PC-9 (cell line): ENCODE measurements at regions not wholly inside any gene's neighbourhood (a gene's known extent, or its start where the extent isn't known, plus 50 kb on each side); places are given as distances from the start of the nearest gene placed in this dataset.

ENCODE experiments used
- BruUV-seq: library from RNA; stranded (reverse); fragments of 400-500 nt; replicated peaks from 2 replicates; lab custom pipeline; 2021; lab: Mats Ljungman, UMichigan
- CTCF ChIA-PET: fragments of 300-600 bp; sonication (Branson Sonifier 250); formaldehyde crosslinking; loops from one replicate; lab custom pipeline; 2022; ENCODE audit warnings: antibody characterized with exemption; lab: Charles Lee
- POLR2A ChIA-PET: fragments of 300-600 bp; sonication (Branson Sonifier 250); formaldehyde crosslinking; loops from one replicate; lab custom pipeline; 2022; ENCODE audit warnings: antibody characterized with exemption; ENCODE audit not compliant: unreplicated experiment; lab: Charles Lee
- DNase-seq, 2 experiments: peaks; one replicate each; pipeline versions ENCODE4 v3.0.0 to v3.0.0-alpha.2; 2015 to 2022; ENCODE audit warnings: mixed read lengths in 1 of 2
- H2AFZ ChIP-seq: fragments of 200-600 bp; sonication (generic); 2 replicates; pipeline ENCODE4 v1.8.1; 2017; ENCODE audit warnings: antibody characterized with exemption
- H3F3A ChIP-seq: fragments of 200-600 bp; sonication (generic); 2 replicates; pipeline ENCODE4 v1.8.1; 2017; ENCODE audit warnings: antibody characterized with exemption, mild to moderate bottlenecking, low read depth; ENCODE audit not compliant: insufficient read depth
- H3K27ac ChIP-seq: fragments of 200-600 bp; sonication (generic); 2 replicates; pipeline ENCODE4 v1.6.1; 2016; ENCODE audit warnings: mixed run types
- H3K27me3 ChIP-seq: fragments of 200-600 bp; sonication (generic); 2 replicates; pipeline ENCODE4 v1.6.1; 2016; ENCODE audit warnings: low read depth, mixed run types; ENCODE audit not compliant: insufficient read depth
- H3K36me3 ChIP-seq: fragments of 200-600 bp; sonication (generic); 2 replicates; pipeline ENCODE4 v1.6.1; 2016; ENCODE audit warnings: low read depth, mixed run types
- H3K4me1 ChIP-seq: fragments of 200-600 bp; sonication (generic); replicated peaks from 2 replicates; pipeline ENCODE4 v1.6.1; 2016; ENCODE audit warnings: mixed run types; ENCODE audit not compliant: insufficient read depth
- H3K4me2 ChIP-seq: fragments of 200-600 bp; sonication (generic); 2 replicates; pipeline ENCODE4 v1.6.1; 2017; ENCODE audit warnings: mixed run types
- H3K4me3 ChIP-seq: fragments of 200-600 bp; sonication (generic); 2 replicates; pipeline ENCODE4 v1.6.1; 2016; ENCODE audit warnings: mixed run types
- H3K79me2 ChIP-seq: fragments of 200-600 bp; sonication (generic); 2 replicates; pipeline ENCODE4 v1.6.1; 2017; ENCODE audit warnings: low read depth, mixed run types
- H3K9me2 ChIP-seq: fragments of 200-600 bp; sonication (generic); 2 replicates; pipeline ENCODE4 v1.8.1; 2017; ENCODE audit warnings: mild to moderate bottlenecking; ENCODE audit not compliant: insufficient read depth
- H3K9me3 ChIP-seq: fragments of 200-600 bp; sonication (generic); 2 replicates; pipeline ENCODE4 v1.8.1; 2016; ENCODE audit warnings: low read depth; ENCODE audit not compliant: insufficient read depth
- H4K20me1 ChIP-seq: fragments of 200-600 bp; sonication (generic); 2 replicates; pipeline ENCODE4 v1.8.1; 2017; ENCODE audit not compliant: insufficient read depth
- EZH2 ChIP-seq: fragments of 200-600 bp; sonication (generic); IDR thresholded peaks from 2 replicates; pipeline ENCODE4 v1.8.0; 2017; ENCODE audit warnings: antibody characterized with exemption, low read depth
- intact Hi-C: fragments of 100-400 bp; cut with micrococcal nuclease; formaldehyde crosslinking; loops from one replicate; pipeline ENCODE4 v1.10.0; 2022; ENCODE audit not compliant: unreplicated experiment
- TF ChIP-seq, protein P1 (sequence below): fragments of 200-600 bp; sonication (generic); conservative IDR thresholded peaks from 2 replicates; pipeline ENCODE4 v1.6.1; 2017; ENCODE audit warnings: mixed run types, antibody characterized with exemption, mild to moderate bottlenecking, moderate library complexity

- Histone ChIP-seq H3K27me3 (no peaks in the 10 kb centered on the region), H3F3A (no peaks in the 10 kb centered on the region), H4K20me1 (no peaks in the 10 kb centered on the region), H3K79me2 (no peaks in the 10 kb centered on the region), H3K9me3 (no peaks in the 10 kb centered on the region), H3K4me3 (no peak overlapping the region), H3K4me1 (no peaks in the 10 kb centered on the region), H3K9me2 (no peaks in the 10 kb centered on the region), H3K27ac (no peak overlapping the region), H2AFZ (no peak overlapping the region), H3K36me3 (no peaks in the 10 kb centered on the region), H3K4me2 (no peak overlapping the region)
- ChIA-PET POLR2A (no interaction called here), CTCF (no interaction called here)
- TF ChIP-seq EZH2 = no peak
- intact Hi-C loops = no loop called here
- BruUV-seq = no TSS peak
- DNase-seq = no peak
These were observed 360.8 kb upstream of the MCTP2 start for GRCh38 chr15:93870583-93870982.

GRCh38 chr15:93866948-93867347, 364.4 kb upstream of the MCTP2 start:
- Histone ChIP-seq H3K27me3 (peaks cover 8% of the 10 kb centered on the region; the same call in 1 of the 2 replicates), H2AFZ (no peak overlapping the region), H3K4me2 (no peak overlapping the region), H3K4me3 (no peak overlapping the region), H3K4me1 (no peaks in the 10 kb centered on the region), H4K20me1 (no peaks in the 10 kb centered on the region), H3K79me2 (no peaks in the 10 kb centered on the region), H3K36me3 (no peaks in the 10 kb centered on the region), H3K27ac (no peak overlapping the region), H3F3A (no peaks in the 10 kb centered on the region), H3K9me2 (no peaks in the 10 kb centered on the region), H3K9me3 (no peaks in the 10 kb centered on the region)
- TF ChIP-seq, protein P1, sequence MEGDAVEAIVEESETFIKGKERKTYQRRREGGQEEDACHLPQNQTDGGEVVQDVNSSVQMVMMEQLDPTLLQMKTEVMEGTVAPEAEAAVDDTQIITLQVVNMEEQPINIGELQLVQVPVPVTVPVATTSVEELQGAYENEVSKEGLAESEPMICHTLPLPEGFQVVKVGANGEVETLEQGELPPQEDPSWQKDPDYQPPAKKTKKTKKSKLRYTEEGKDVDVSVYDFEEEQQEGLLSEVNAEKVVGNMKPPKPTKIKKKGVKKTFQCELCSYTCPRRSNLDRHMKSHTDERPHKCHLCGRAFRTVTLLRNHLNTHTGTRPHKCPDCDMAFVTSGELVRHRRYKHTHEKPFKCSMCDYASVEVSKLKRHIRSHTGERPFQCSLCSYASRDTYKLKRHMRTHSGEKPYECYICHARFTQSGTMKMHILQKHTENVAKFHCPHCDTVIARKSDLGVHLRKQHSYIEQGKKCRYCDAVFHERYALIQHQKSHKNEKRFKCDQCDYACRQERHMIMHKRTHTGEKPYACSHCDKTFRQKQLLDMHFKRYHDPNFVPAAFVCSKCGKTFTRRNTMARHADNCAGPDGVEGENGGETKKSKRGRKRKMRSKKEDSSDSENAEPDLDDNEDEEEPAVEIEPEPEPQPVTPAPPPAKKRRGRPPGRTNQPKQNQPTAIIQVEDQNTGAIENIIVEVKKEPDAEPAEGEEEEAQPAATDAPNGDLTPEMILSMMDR = no peak
- no peak for TF ChIP-seq EZH2
- CTCF ChIA-PET = no interaction called here
- intact Hi-C loops = no loop called here
- no peak for DNase-seq
- BruUV-seq = no TSS peak
- POLR2A ChIA-PET = no interaction called here

GRCh38 chr15:93866476-93866875, 364.9 kb upstream of the MCTP2 start:
- ChIA-PET CTCF (no interaction called here), POLR2A (no interaction called here)
- no peaks in the 10 kb centered on the region for H4K20me1 ChIP-seq
- no peaks in the 10 kb centered on the region for H3K4me1 ChIP-seq
- no peaks in the 10 kb centered on the region for H3F3A ChIP-seq
- H3K27ac ChIP-seq = no peak overlapping the region
- no TSS peak for BruUV-seq
- H3K36me3 ChIP-seq = no peaks in the 10 kb centered on the region
- no peak for TF ChIP-seq EZH2
- TF ChIP-seq, protein P1 = no peak
- no peaks in the 10 kb centered on the region for H3K79me2 ChIP-seq
- DNase-seq = no peak
- intact Hi-C loops = no loop called here
- H3K4me3 ChIP-seq = no peak overlapping the region
- H3K27me3 ChIP-seq = peaks cover 13% of the 10 kb centered on the region; the same call in 1 of the 2 replicates
- no peak overlapping the region for H3K4me2 ChIP-seq
- no peaks in the 10 kb centered on the region for H3K9me3 ChIP-seq
- no peaks in the 10 kb centered on the region for H3K9me2 ChIP-seq
- H2AFZ ChIP-seq = no peak overlapping the region

DNA sequence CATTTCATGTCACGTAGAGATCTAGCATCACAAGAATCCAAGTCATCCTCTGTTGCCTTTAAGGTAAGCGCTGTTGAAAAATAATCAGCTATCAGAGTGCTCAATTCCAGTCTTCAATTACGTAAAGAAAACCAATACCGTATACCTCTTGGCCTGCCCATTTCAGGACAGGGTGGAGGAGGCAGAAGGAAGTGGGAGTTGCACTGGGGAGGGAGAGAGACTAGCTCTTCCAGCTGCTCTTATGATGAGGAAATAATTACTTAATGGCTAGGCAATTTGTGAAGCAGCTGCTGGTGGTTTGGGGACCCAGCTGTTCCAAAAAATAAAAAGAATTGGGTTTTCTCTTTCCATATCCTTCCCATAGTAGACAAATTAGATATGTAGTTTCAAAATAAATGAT, 365.8 kb upstream of the MCTP2 start:
- no peaks in the 10 kb centered on the region for H3K9me2 ChIP-seq
- TF ChIP-seq EZH2 = no peak
- TF ChIP-seq, protein P1 = no peak
- peaks cover 16% of the 10 kb centered on the region; the same call in 1 of the 2 replicates for H3K27me3 ChIP-seq
- no peaks in the 10 kb centered on the region for H3K9me3 ChIP-seq
- H4K20me1 ChIP-seq = no peaks in the 10 kb centered on the region
- intact Hi-C loops = no loop called here
- POLR2A ChIA-PET = no interaction called here
- no peaks in the 10 kb centered on the region for H3K4me1 ChIP-seq
- no peak overlapping the region for H3K4me3 ChIP-seq
- BruUV-seq = no TSS peak
- no peaks in the 10 kb centered on the region for H3K36me3 ChIP-seq
- no peak for DNase-seq
- CTCF ChIA-PET = no interaction called here
- H3K27ac ChIP-seq = no peak overlapping the region
- no peak overlapping the region for H3K4me2 ChIP-seq
- no peaks in the 10 kb centered on the region for H3K79me2 ChIP-seq
- no peak overlapping the region for H2AFZ ChIP-seq
- H3F3A ChIP-seq = no peaks in the 10 kb centered on the region
